ENCODE measurements at regions not wholly inside any gene's neighbourhood (a gene's known extent, or its start where the extent isn't known, plus 50 kb on each side); places are given as distances from the start of the nearest gene placed in this dataset.

DNA sequence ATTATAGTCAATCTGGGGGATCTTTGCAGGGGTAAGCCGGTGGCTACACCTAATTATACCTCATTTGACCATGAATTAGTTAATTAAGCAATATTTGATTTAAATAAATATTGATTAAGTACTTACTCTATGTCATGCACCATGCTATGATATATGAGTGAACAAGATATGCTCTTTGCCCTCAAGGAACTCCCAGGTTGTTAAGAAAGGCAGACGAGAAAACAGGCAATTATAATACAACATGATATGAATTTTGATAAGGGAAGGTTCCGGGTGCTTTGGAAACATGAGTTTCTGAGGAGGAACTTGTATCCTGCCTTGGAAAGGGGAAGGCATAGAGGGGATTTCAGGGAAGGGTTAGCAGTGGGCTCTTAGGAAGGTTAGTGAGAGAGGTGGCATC lies 412.9 kb downstream of the WDR72 start:
- no peaks in the 10 kb centered on the region for H3K79me1 ChIP-seq (ENCODE audit: insufficient read depth, low read depth, low read length, poor library complexity, severe bottlenecking)
- H3K14ac ChIP-seq (ENCODE audit: insufficient read depth, low read length): no peak overlapping the region
- no peak overlapping the region for H4K91ac ChIP-seq (ENCODE audit: insufficient read length, low read depth, low read length)
- H4K8ac ChIP-seq (replicated peaks; ENCODE audit: insufficient read length, low read depth, low read length): no peak overlapping the region
- no peaks in the 10 kb centered on the region for H3K9me3 ChIP-seq (ENCODE audit: control insufficient read depth, low read depth, low read length)
- Mint-ChIP-seq H3K36me3 (ENCODE audit: insufficient read depth in 1 of 3, low read depth in 3 of 3) (no peaks in the 10 kb centered on the region), H3K4me3 (no peak overlapping the region), H3K27me3 (ENCODE audit: low read depth) (no peaks in the 10 kb centered on the region), H3K4me1 (peaks cover 8 to 9% of the 10 kb centered on the region in 2 experiments), H3K27ac (no peak overlapping the region; a peak in 1 of 7 replicates), H3K9me3 (no peaks in the 10 kb centered on the region)
- no peak overlapping the region for H3K4me2 ChIP-seq (ENCODE audit: insufficient read depth, insufficient read length, low read length)
- no peak overlapping the region for H2BK15ac ChIP-seq (ENCODE audit: low read depth, low read length)
- no peak overlapping the region for H3K18ac ChIP-seq (ENCODE audit: insufficient read length, low read depth, low read length)
- TF ChIP-seq, protein P1, sequence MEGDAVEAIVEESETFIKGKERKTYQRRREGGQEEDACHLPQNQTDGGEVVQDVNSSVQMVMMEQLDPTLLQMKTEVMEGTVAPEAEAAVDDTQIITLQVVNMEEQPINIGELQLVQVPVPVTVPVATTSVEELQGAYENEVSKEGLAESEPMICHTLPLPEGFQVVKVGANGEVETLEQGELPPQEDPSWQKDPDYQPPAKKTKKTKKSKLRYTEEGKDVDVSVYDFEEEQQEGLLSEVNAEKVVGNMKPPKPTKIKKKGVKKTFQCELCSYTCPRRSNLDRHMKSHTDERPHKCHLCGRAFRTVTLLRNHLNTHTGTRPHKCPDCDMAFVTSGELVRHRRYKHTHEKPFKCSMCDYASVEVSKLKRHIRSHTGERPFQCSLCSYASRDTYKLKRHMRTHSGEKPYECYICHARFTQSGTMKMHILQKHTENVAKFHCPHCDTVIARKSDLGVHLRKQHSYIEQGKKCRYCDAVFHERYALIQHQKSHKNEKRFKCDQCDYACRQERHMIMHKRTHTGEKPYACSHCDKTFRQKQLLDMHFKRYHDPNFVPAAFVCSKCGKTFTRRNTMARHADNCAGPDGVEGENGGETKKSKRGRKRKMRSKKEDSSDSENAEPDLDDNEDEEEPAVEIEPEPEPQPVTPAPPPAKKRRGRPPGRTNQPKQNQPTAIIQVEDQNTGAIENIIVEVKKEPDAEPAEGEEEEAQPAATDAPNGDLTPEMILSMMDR (conservative IDR thresholded peaks at IDR 0.05): no peak
- no peaks in the 10 kb centered on the region for H3K23me2 ChIP-seq (ENCODE audit: insufficient read length, low read depth, low read length, poor library complexity, severe bottlenecking)
- H3K4me1 ChIP-seq (ENCODE audit: insufficient read depth, low read length): no peaks in the 10 kb centered on the region
- no peaks in the 10 kb centered on the region for H4K20me1 ChIP-seq (ENCODE audit: control insufficient read depth, insufficient read depth, insufficient read length)
- WGBS (ENCODE audit: extremely low coverage, insufficient read length, low lambda C conversion rate): no CpG with 5 or more reads among the region's 3 CpGs
- no peaks in the 10 kb centered on the region for H3K27me3 ChIP-seq (ENCODE audit: insufficient read depth, low read length)
- no peak overlapping the region for H3K56ac ChIP-seq (ENCODE audit: insufficient read length, low read depth, low read length)
- H3K27ac ChIP-seq (ENCODE audit: insufficient read length, low read depth, low read length): no peak overlapping the region
- no peak overlapping the region for H2AFZ ChIP-seq (ENCODE audit: low read length)
- H2BK12ac ChIP-seq (ENCODE audit: insufficient read length, low read depth, low read length): no peak overlapping the region
- no peak overlapping the region for H3K23ac ChIP-seq (ENCODE audit: insufficient read length, low read depth, low read length)
- no peak overlapping the region for H2BK5ac ChIP-seq (ENCODE audit: insufficient read length, low read length)
- H2AK5ac ChIP-seq (ENCODE audit: insufficient read length, low read length): no peak overlapping the region
- no peak overlapping the region for H3K4ac ChIP-seq (ENCODE audit: low read depth, low read length)
- no peaks in the 10 kb centered on the region for H3K79me2 ChIP-seq (ENCODE audit: insufficient read depth, low read length)
- H2BK20ac ChIP-seq (ENCODE audit: low read depth, low read length, poor library complexity, severe bottlenecking): no peak overlapping the region
- H2BK120ac ChIP-seq (ENCODE audit: low read depth, low read length, poor library complexity, severe bottlenecking): no peak overlapping the region
- DNase-seq: no peak
- H3T11ph ChIP-seq (ENCODE audit: low read length): no peak overlapping the region
- H4K5ac ChIP-seq (ENCODE audit: insufficient read length, low read depth, low read length): no peak overlapping the region
- no peak overlapping the region for H3K9ac ChIP-seq (ENCODE audit: extremely low read depth, insufficient read length, low read length)
